ENCODE measurements at regions not wholly inside any gene's neighbourhood (a gene's known extent, or its start where the extent isn't known, plus 50 kb on each side); places are given as distances from the start of the nearest gene placed in this dataset.

DNA sequence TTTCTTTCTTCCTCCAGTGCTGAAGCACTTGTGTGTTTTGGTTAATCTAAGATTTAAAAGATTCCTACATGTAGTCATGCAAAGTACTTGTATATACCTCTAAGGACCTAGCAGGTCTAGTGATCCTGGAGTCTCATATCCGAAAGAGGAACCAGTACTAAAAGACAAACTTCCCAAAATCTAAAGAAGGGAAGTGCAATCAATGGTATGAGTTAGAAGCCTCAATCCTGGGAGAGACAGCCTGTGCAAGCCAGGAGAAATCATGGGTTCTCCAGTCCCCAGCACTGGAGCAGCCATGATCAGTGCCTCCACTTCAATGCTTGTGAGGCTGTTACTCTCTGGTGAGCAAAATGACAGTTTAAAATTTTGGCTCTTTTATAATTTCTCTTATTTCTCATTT lies 277.4 kb downstream of the DAD1 start:
- no peaks in the 10 kb centered on the region for H3K36me3 Mint-ChIP-seq (ENCODE audit: low read depth)
- H3K27ac Mint-ChIP-seq (ENCODE audit: unreplicated experiment), result no peak overlapping the region
- peaks cover under 1% of the 10 kb centered on the region for H3K27me3 Mint-ChIP-seq (ENCODE audit: low read depth)
- no peak for DNase-seq (ENCODE audit: low read depth, low spot score)
- TF ChIP-seq, protein P1, sequence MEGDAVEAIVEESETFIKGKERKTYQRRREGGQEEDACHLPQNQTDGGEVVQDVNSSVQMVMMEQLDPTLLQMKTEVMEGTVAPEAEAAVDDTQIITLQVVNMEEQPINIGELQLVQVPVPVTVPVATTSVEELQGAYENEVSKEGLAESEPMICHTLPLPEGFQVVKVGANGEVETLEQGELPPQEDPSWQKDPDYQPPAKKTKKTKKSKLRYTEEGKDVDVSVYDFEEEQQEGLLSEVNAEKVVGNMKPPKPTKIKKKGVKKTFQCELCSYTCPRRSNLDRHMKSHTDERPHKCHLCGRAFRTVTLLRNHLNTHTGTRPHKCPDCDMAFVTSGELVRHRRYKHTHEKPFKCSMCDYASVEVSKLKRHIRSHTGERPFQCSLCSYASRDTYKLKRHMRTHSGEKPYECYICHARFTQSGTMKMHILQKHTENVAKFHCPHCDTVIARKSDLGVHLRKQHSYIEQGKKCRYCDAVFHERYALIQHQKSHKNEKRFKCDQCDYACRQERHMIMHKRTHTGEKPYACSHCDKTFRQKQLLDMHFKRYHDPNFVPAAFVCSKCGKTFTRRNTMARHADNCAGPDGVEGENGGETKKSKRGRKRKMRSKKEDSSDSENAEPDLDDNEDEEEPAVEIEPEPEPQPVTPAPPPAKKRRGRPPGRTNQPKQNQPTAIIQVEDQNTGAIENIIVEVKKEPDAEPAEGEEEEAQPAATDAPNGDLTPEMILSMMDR (conservative IDR thresholded peaks at IDR 0.05), result no peak
- H3K4me3 Mint-ChIP-seq, result no peak overlapping the region
- H3K4me1 Mint-ChIP-seq, result no peaks in the 10 kb centered on the region
- no peaks in the 10 kb centered on the region for H3K9me3 Mint-ChIP-seq

DNA sequence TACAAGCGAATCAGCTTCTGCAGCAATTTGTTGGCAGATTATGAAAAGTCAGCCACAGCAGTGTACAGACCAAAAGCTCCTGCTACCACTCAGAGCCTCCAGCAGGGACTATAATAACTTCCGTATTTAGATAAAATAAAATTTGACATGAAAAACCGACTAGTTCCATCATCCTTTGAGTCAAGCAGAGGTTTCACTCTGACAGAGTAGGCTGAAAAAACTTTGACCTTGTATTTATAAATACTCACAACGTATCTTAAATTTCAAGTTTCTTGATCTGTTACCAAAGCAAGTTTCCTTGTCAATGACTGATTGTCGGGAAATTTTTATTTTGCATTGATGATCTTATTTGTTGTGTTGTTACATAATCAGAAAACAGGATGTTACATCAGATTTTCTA lies 283.4 kb downstream of the DAD1 start:
- Mint-ChIP-seq H3K9me3 (no peaks in the 10 kb centered on the region), H3K27me3 (ENCODE audit: low read depth) (peaks cover 3% of the 10 kb centered on the region), H3K4me1 (no peaks in the 10 kb centered on the region), H3K27ac (ENCODE audit: unreplicated experiment) (no peak overlapping the region), H3K36me3 (ENCODE audit: low read depth) (no peaks in the 10 kb centered on the region), H3K4me3 (no peak overlapping the region)
- DNase-seq (ENCODE audit: low read depth, low spot score), result no peak
- TF ChIP-seq, protein P1 (conservative IDR thresholded peaks at IDR 0.05), result no peak

DNA sequence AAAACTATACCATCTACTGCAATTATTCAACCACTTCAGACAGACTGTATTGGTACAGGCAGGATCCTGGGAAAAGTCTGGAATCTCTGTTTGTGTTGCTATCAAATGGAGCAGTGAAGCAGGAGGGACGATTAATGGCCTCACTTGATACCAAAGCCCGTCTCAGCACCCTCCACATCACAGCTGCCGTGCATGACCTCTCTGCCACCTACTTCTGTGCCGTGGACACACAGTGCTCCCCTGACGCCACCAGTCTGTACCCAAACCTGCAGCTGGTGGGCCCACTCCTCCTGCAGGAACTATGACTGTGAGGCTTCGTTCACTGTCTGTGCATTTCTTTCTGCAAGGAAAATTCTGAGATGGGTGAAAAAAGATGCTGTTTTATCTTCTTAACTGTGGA lies 284.7 kb downstream of the DAD1 start:
- Mint-ChIP-seq H3K27me3 (ENCODE audit: low read depth) (peaks cover 3% of the 10 kb centered on the region), H3K36me3 (ENCODE audit: low read depth) (no peaks in the 10 kb centered on the region), H3K4me1 (no peaks in the 10 kb centered on the region), H3K9me3 (no peaks in the 10 kb centered on the region), H3K4me3 (no peak overlapping the region), H3K27ac (ENCODE audit: unreplicated experiment) (no peak overlapping the region)
- no peak for DNase-seq (ENCODE audit: low read depth, low spot score)
- TF ChIP-seq, protein P1 (conservative IDR thresholded peaks at IDR 0.05), result no peak

DNA sequence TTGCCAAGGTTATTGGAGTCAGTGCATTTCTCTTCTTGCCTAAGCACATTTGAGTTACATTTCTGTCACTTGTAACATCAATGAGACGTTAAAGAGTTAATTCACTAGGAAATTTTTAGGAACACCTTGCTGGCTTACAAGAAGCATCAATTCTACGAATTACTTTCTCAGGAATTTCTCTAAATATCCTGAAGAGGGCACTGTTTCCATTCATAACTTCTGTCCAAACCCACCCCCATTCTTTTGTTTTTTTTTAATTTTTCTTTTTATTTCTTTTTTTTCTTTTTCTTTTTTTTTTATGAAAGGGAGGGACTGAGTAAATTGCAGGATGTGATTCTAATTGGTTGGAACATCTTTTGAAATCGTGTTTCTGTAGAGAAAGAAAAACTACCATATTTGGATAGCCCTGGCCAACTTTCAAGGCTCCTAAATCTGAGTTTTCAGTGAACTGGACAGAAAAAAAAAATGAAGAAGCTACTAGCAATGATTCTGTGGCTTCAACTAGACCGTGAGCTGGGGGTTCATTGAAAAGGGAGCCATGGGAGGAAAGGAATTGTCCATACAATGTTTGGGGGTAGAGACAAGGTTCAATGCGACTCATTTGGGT lies 285.3 kb downstream of the DAD1 start:
- no peak for DNase-seq (ENCODE audit: low read depth, low spot score)
- Mint-ChIP-seq H3K4me1 (no peaks in the 10 kb centered on the region), H3K36me3 (ENCODE audit: low read depth) (no peaks in the 10 kb centered on the region), H3K27ac (ENCODE audit: unreplicated experiment) (no peak overlapping the region), H3K9me3 (no peaks in the 10 kb centered on the region), H3K27me3 (ENCODE audit: low read depth) (peaks cover 3% of the 10 kb centered on the region), H3K4me3 (no peak overlapping the region)
- TF ChIP-seq, protein P1 (conservative IDR thresholded peaks at IDR 0.05), result peak; percentile 69

DNA sequence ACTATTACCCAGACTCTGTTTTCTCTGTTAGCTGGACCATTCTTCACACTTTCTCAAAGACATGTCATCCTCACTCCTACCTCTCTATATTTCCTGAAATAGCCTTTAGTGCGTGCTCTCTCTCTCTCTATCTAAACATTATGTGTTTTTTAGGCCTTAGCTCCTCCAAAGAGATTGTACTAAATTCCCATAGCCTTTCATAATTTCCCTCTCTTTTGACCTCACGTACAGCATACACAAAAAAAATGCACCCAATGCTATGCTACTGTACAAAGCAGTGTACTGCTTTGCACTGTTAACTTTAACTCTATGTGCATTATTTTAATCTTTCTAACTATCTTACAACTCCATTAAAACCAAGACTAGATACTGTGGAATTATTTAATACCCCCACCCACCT lies 288.4 kb downstream of the DAD1 start:
- DNase-seq (ENCODE audit: low read depth, low spot score), result no peak
- Mint-ChIP-seq H3K27me3 (ENCODE audit: low read depth) (peaks cover 7% of the 10 kb centered on the region), H3K9me3 (no peaks in the 10 kb centered on the region), H3K4me3 (no peak overlapping the region), H3K36me3 (ENCODE audit: low read depth) (no peaks in the 10 kb centered on the region), H3K27ac (ENCODE audit: unreplicated experiment) (no peak overlapping the region), H3K4me1 (no peaks in the 10 kb centered on the region)
- TF ChIP-seq, protein P1 (conservative IDR thresholded peaks at IDR 0.05), result no peak

Data from neural crest cell (in vitro differentiated cells).